ENCODE measurements at regions not wholly inside any gene's neighbourhood (a gene's known extent, or its start where the extent isn't known, plus 50 kb on each side); places are given as distances from the start of the nearest gene placed in this dataset.

- H3K4me1 Mint-ChIP-seq = no peaks in the 10 kb centered on the region
- no peak for DNase-seq
- Histone ChIP-seq H3K27ac (ENCODE audit: low read depth, low read length) (no peak overlapping the region), H3K27me3 (ENCODE audit: insufficient read depth, low read length) (no peaks in the 10 kb centered on the region), H3K36me3 (ENCODE audit: insufficient read depth, low read length) (no peaks in the 10 kb centered on the region), H3K4me1 (ENCODE audit: insufficient read depth, low read length) (no peaks in the 10 kb centered on the region), H3K9me3 (ENCODE audit: control insufficient read depth in 1 of 2, low read length in 2 of 2) (no peaks in the 10 kb centered on the region), H3K4me3 (ENCODE audit: low read length in 2 of 2) (no peak overlapping the region)
- H3K4me3 Mint-ChIP-seq = no peak overlapping the region
- H3K36me3 Mint-ChIP-seq = no peaks in the 10 kb centered on the region
- H3K27ac Mint-ChIP-seq = no peak overlapping the region
- H3K27me3 Mint-ChIP-seq = no peaks in the 10 kb centered on the region
- H3K9me3 Mint-ChIP-seq = peaks cover 0 to 5% (median 0%) of the 10 kb centered on the region in 8 donors
- ChIA-PET POLR2A (ENCODE audit: partially characterized antibody) (no interaction called here), CTCF (ENCODE audit: partially characterized antibody) (no interaction called here)
- intact Hi-C loops (cut with micrococcal nuclease) = no loop called here
Measured at GRCh38 chr20:7742479-7742878, 197.8 kb downstream of the HAO1 start.

- CTCF ChIA-PET (ENCODE audit: partially characterized antibody) = no interaction called here
- no peak overlapping the region for H3K27ac Mint-ChIP-seq
- DNase-seq = no peak
Measured at GRCh38 chr20:7744411-7744810, 195.8 kb downstream of the HAO1 start.

GRCh38 chr20:7748624-7749023 lies 191.6 kb downstream of the HAO1 start:
- Mint-ChIP-seq H3K4me3 (no peak overlapping the region), H3K27ac (no peak overlapping the region), H3K36me3 (no peaks in the 10 kb centered on the region), H3K9me3 (peaks cover 0 to 3% (median 0%) of the 10 kb centered on the region in 8 donors), H3K4me1 (no peaks in the 10 kb centered on the region), H3K27me3 (no peaks in the 10 kb centered on the region)
- Histone ChIP-seq H3K4me3 (ENCODE audit: low read length in 2 of 2) (no peak overlapping the region), H3K36me3 (ENCODE audit: insufficient read depth, low read length) (no peaks in the 10 kb centered on the region), H3K27me3 (ENCODE audit: insufficient read depth, low read length) (no peaks in the 10 kb centered on the region), H3K27ac (ENCODE audit: low read depth, low read length) (no peak overlapping the region), H3K9me3 (ENCODE audit: control insufficient read depth in 1 of 2, low read length in 2 of 2) (no peaks in the 10 kb centered on the region), H3K4me1 (ENCODE audit: insufficient read depth, low read length) (no peaks in the 10 kb centered on the region)
- ChIA-PET POLR2A (ENCODE audit: partially characterized antibody) (no interaction called here), CTCF (ENCODE audit: partially characterized antibody) (no interaction called here)
- no peak for DNase-seq
- intact Hi-C loops (cut with micrococcal nuclease) = no loop called here

More at GRCh38 chr20:7744411-7744810, 195.8 kb downstream of the HAO1 start:
- Histone ChIP-seq H3K36me3 (ENCODE audit: insufficient read depth, low read length) (no peaks in the 10 kb centered on the region), H3K27ac (ENCODE audit: low read depth, low read length) (no peak overlapping the region), H3K9me3 (ENCODE audit: control insufficient read depth in 1 of 2, low read length in 2 of 2) (no peaks in the 10 kb centered on the region), H3K4me1 (ENCODE audit: insufficient read depth, low read length) (no peaks in the 10 kb centered on the region), H3K4me3 (ENCODE audit: low read length in 2 of 2) (no peak overlapping the region), H3K27me3 (ENCODE audit: insufficient read depth, low read length) (no peaks in the 10 kb centered on the region)
- Mint-ChIP-seq H3K36me3 (no peaks in the 10 kb centered on the region), H3K27me3 (no peaks in the 10 kb centered on the region), H3K9me3 (peaks cover 0 to 5% (median 0%) of the 10 kb centered on the region in 8 donors), H3K4me3 (no peak overlapping the region), H3K4me1 (no peaks in the 10 kb centered on the region)
- intact Hi-C loops (cut with micrococcal nuclease) = no loop called here
- POLR2A ChIA-PET (ENCODE audit: partially characterized antibody) = no interaction called here

GRCh38 chr20:7754102-7754501 lies 186.2 kb downstream of the HAO1 start:
- H3K9me3 Mint-ChIP-seq = peaks cover 0 to 3% (median 0%) of the 10 kb centered on the region in 8 donors
- POLR2A ChIA-PET (ENCODE audit: partially characterized antibody) = no interaction called here

GRCh38 chr20:7758406-7758805 lies 181.9 kb downstream of the HAO1 start:
- H3K9me3 ChIP-seq (ENCODE audit: control insufficient read depth in 1 of 2, low read length in 2 of 2) = no peaks in the 10 kb centered on the region
- H3K27ac ChIP-seq (ENCODE audit: low read depth, low read length) = no peak overlapping the region
- ChIA-PET POLR2A (ENCODE audit: partially characterized antibody) (no interaction called here), CTCF (ENCODE audit: partially characterized antibody) (no interaction called here)
- Mint-ChIP-seq H3K9me3 (peaks cover 0 to 6% (median 2%) of the 10 kb centered on the region in 8 donors), H3K27ac (no peak overlapping the region), H3K4me3 (no peak overlapping the region), H3K4me1 (no peaks in the 10 kb centered on the region), H3K27me3 (peaks cover 0 to 1% of the 10 kb centered on the region in 2 donors), H3K36me3 (no peaks in the 10 kb centered on the region)
- intact Hi-C loops (cut with micrococcal nuclease) = no loop called here
- no peak overlapping the region for H3K4me3 ChIP-seq (ENCODE audit: low read length in 2 of 2)
- no peaks in the 10 kb centered on the region for H3K36me3 ChIP-seq (ENCODE audit: insufficient read depth, low read length)
- H3K4me1 ChIP-seq (ENCODE audit: insufficient read depth, low read length) = no peaks in the 10 kb centered on the region
- no peak for DNase-seq
- H3K27me3 ChIP-seq (ENCODE audit: insufficient read depth, low read length) = no peaks in the 10 kb centered on the region

More at GRCh38 chr20:7754102-7754501, 186.2 kb downstream of the HAO1 start:
- Mint-ChIP-seq H3K4me1 (no peaks in the 10 kb centered on the region), H3K4me3 (no peak overlapping the region), H3K27me3 (no peaks in the 10 kb centered on the region), H3K27ac (no peak overlapping the region), H3K36me3 (no peaks in the 10 kb centered on the region)
- H3K27me3 ChIP-seq (ENCODE audit: insufficient read depth, low read length) = no peaks in the 10 kb centered on the region
- no peaks in the 10 kb centered on the region for H3K36me3 ChIP-seq (ENCODE audit: insufficient read depth, low read length)
- H3K4me1 ChIP-seq (ENCODE audit: insufficient read depth, low read length) = no peaks in the 10 kb centered on the region
- DNase-seq = no peak
- intact Hi-C loops (cut with micrococcal nuclease) = no loop called here
- CTCF ChIA-PET (ENCODE audit: partially characterized antibody) = no interaction called here
- no peak overlapping the region for H3K4me3 ChIP-seq (ENCODE audit: low read length in 2 of 2)
- H3K9me3 ChIP-seq (ENCODE audit: control insufficient read depth in 1 of 2, low read length in 2 of 2) = no peaks in the 10 kb centered on the region
- H3K27ac ChIP-seq (ENCODE audit: low read depth, low read length) = no peak overlapping the region

GRCh38 chr20:7760247-7761031 lies 179.8 kb downstream of the HAO1 start:
- Histone ChIP-seq H3K9me3 (ENCODE audit: control insufficient read depth in 1 of 2, low read length in 2 of 2) (no peaks in the 10 kb centered on the region), H3K36me3 (ENCODE audit: insufficient read depth, low read length) (no peaks in the 10 kb centered on the region), H3K4me1 (ENCODE audit: insufficient read depth, low read length) (no peaks in the 10 kb centered on the region), H3K27ac (ENCODE audit: low read depth, low read length) (no peak overlapping the region), H3K4me3 (ENCODE audit: low read length in 2 of 2) (no peak overlapping the region), H3K27me3 (ENCODE audit: insufficient read depth, low read length) (no peaks in the 10 kb centered on the region)
- Mint-ChIP-seq H3K36me3 (no peaks in the 10 kb centered on the region), H3K4me3 (no peak overlapping the region), H3K27me3 (peaks cover 0 to 1% of the 10 kb centered on the region in 2 donors), H3K27ac (no peak overlapping the region), H3K9me3 (peaks cover 0 to 6% (median 3%) of the 10 kb centered on the region in 8 donors), H3K4me1 (no peaks in the 10 kb centered on the region)
- CTCF ChIA-PET (ENCODE audit: partially characterized antibody) = no interaction called here
- POLR2A ChIA-PET (ENCODE audit: partially characterized antibody) = no interaction called here
- intact Hi-C loops (cut with micrococcal nuclease) = no loop called here
- DNase-seq = no peak

- no peak overlapping the region for H3K27ac Mint-ChIP-seq
- H3K27me3 Mint-ChIP-seq = peaks cover 0 to 1% of the 10 kb centered on the region in 2 donors
- H3K36me3 Mint-ChIP-seq = no peaks in the 10 kb centered on the region
- no peak for DNase-seq
- POLR2A ChIA-PET (ENCODE audit: partially characterized antibody) = no interaction called here
- intact Hi-C loops (cut with micrococcal nuclease) = no loop called here
- H3K4me3 ChIP-seq (ENCODE audit: low read length in 2 of 2) = no peak overlapping the region
- CTCF ChIA-PET (ENCODE audit: partially characterized antibody) = no interaction called here
- peaks cover 0 to 5% (median 3%) of the 10 kb centered on the region in 8 donors for H3K9me3 Mint-ChIP-seq
- peaks cover 0 to 2% (median 0%) of the 10 kb centered on the region in 4 donors for H3K4me1 Mint-ChIP-seq
- no peaks in the 10 kb centered on the region for H3K27me3 ChIP-seq (ENCODE audit: insufficient read depth, low read length)
- no peak overlapping the region for H3K27ac ChIP-seq (ENCODE audit: low read depth, low read length)
- no peaks in the 10 kb centered on the region for H3K36me3 ChIP-seq (ENCODE audit: insufficient read depth, low read length)
- H3K4me1 ChIP-seq (ENCODE audit: insufficient read depth, low read length) = no peaks in the 10 kb centered on the region
- H3K9me3 ChIP-seq (ENCODE audit: control insufficient read depth in 1 of 2, low read length in 2 of 2) = no peaks in the 10 kb centered on the region
- H3K4me3 Mint-ChIP-seq = no peak overlapping the region
Measured at GRCh38 chr20:7765221-7765620, 175.0 kb downstream of the HAO1 start.
